MV-4-11 (cell line): ENCODE measurements at regions not wholly inside any gene's neighbourhood (a gene's known extent, or its start where the extent isn't known, plus 50 kb on each side); places are given as distances from the start of the nearest gene placed in this dataset.
A peak's percentile ranks its signal among the peaks of the same experiment; 100 is the strongest.

Experiments
- DNase-seq: peaks from one replicate; lab custom pipeline; 2025; lab: John Stamatoyannopoulos, UW

- no peak for DNase-seq
Observed at GRCh38 chr10:129329385-129330055, 137.5 kb upstream of the MGMT start.

- no peak for DNase-seq
Observed at GRCh38 chr10:129330211-129330610, 136.8 kb upstream of the MGMT start.

- DNase-seq = no peak
Observed at GRCh38 chr10:129331207-129331838, 135.7 kb upstream of the MGMT start.

GRCh38 chr10:129331839-129332220, 135.2 kb upstream of the MGMT start:
- DNase-seq = no peak

GRCh38 chr10:129332476-129332875, 134.6 kb upstream of the MGMT start:
- DNase-seq = peak; percentile 2

- DNase-seq = no peak
Observed at GRCh38 chr10:129333706-129334105, 133.3 kb upstream of the MGMT start.

- no peak for DNase-seq
Observed at GRCh38 chr10:129334266-129334665, 132.8 kb upstream of the MGMT start.

- DNase-seq = no peak
Observed at GRCh38 chr10:129335396-129335795, 131.6 kb upstream of the MGMT start.

GRCh38 chr10:129335942-129336341, 131.1 kb upstream of the MGMT start:
- no peak for DNase-seq

GRCh38 chr10:129339191-129339590, 127.8 kb upstream of the MGMT start:
- no peak for DNase-seq

- DNase-seq = no peak
Observed at GRCh38 chr10:129339841-129340240, 127.2 kb upstream of the MGMT start.

- no peak for DNase-seq
Observed at GRCh38 chr10:129341087-129341486, 126.0 kb upstream of the MGMT start.

GRCh38 chr10:129342385-129342784, 124.7 kb upstream of the MGMT start:
- no peak for DNase-seq

GRCh38 chr10:129343141-129343540, 123.9 kb upstream of the MGMT start:
- no peak for DNase-seq

GRCh38 chr10:129344103-129344502, 122.9 kb upstream of the MGMT start:
- DNase-seq = no peak

GRCh38 chr10:129344731-129345355, 122.2 kb upstream of the MGMT start:
- no peak for DNase-seq

GRCh38 chr10:129345763-129346162, 121.3 kb upstream of the MGMT start:
- no peak for DNase-seq

GRCh38 chr10:129350690-129351089, 116.4 kb upstream of the MGMT start:
- no peak for DNase-seq

- no peak for DNase-seq
Observed at GRCh38 chr10:129353101-129353500, 113.9 kb upstream of the MGMT start.

GRCh38 chr10:129360046-129360445, 107.0 kb upstream of the MGMT start:
- no peak for DNase-seq

- DNase-seq = no peak
Observed at GRCh38 chr10:129361676-129362376, 105.2 kb upstream of the MGMT start.

- no peak for DNase-seq
Observed at GRCh38 chr10:129364949-129365348, 102.1 kb upstream of the MGMT start.
